HG03558 (cell line): ENCODE measurements at regions not wholly inside any gene's neighbourhood (a gene's known extent, or its start where the extent isn't known, plus 50 kb on each side); places are given as distances from the start of the nearest gene placed in this dataset.
"Not testable (repeated sequence)": the region's sequence is repeated elsewhere in the genome, so short reads cannot be mapped to it uniquely, and the experiment has no call there.

Experiments
- ATAC-seq: cut with Tn5 transposase; IDR thresholded peaks from one replicate; pipeline ENCODE4 v1.9.1; 2021; ENCODE audit warnings: moderate number of reproducible peaks; ENCODE audit not compliant: unreplicated experiment; ENCODE audit errors: extremely low read depth

GRCh38 chr3:181292984-181293383 is 303.4 kb upstream of the DNAJC19 start:
- peak; percentile 87 for ATAC-seq

DNA sequence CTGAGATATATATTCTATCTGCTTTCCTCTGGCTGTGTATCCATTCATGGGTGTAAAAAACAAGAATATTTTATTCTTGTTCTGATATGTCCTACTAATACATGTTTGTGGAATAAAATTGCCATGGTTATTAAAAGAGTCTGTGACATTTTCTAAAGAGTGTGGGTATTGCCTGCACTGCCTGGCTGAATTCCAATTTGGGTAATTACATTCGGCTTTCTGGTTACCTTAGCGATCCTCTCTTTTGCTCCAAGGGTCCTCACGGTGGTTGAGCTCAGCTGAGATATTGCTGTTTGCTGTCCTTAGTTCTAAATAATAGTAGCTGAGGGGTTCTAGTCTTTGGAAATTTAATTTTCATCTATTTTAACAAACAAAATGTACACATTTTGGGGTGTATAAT is 301.4 kb upstream of the DNAJC19 start:
- no peak for ATAC-seq

DNA sequence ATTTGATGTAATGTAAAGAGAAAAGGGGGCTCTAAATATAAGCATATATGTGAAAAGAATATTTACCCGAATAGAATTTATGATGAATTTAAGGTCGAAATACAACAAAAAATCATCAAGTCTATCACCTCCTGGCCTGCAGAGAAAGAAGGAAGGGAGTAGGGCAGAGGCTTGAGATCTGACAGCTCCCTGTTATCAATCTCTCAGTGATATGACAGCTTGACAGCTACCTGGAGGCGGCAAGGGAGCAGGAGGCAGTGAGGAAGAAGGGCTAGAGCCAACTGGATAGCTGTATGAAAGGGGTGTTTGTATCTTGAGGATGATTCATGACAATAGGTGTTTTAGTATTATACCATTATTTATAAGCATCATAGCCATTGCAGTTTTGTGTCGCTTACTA is 299.8 kb upstream of the DNAJC19 start:
- ATAC-seq, result no peak

DNA sequence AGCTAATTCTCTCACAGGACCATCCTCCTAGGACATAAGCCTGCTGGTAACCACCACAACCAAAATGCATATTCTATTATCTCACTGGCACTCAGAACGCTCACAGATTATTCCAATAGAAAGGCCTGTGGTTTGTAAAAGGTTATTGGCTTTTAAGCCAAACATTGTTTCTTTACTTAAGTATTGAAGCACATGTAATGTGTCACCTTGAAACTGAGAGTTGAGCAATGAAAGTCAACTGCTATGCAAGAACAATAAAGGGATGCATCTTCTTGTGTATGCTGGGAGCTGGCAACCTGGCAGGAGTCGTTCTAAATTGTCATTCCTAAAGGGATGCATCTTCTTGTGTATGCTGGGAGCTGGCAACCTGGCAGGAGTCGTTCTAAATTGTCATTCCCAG is 298.6 kb upstream of the DNAJC19 start:
- no peak for ATAC-seq

- ATAC-seq, result no peak
Observed at GRCh38 chr3:181279239-181279565, 289.7 kb upstream of the DNAJC19 start.

DNA sequence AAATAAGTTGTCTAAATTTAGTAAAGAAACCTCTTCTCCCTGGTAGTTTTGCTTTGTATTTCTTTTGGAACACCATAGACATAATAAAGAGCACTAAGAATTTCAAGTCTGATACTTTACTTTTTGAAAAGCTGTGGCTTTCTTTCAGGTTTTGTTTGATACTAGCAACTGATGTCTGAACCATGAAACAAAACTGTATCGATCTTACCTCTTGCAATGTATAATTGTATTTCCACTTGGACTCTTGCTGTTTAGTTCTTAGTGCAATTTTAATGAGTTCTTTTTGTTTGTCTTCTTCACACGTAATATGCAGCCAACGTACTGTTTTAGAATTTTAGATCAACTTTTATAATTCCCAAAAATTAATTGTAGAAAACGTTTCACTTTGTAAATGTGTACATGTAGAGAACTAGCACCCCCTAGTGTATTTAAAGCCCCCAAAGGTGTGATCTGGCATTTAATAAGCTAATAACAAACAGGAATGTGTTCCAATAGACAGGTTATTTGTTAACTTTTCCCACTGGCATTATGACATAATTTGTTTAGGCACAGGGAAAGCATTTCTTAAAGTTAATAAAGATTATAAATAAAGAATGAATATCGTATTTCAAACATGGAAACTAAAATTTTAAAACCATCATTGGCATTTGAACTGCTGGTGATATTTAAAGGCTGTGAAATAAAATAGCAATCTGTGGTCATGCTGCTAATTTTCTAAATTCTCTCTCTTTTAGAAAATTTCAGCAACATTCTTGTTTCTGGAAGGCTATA is 289.1 kb upstream of the DNAJC19 start:
- ATAC-seq, result no peak

DNA sequence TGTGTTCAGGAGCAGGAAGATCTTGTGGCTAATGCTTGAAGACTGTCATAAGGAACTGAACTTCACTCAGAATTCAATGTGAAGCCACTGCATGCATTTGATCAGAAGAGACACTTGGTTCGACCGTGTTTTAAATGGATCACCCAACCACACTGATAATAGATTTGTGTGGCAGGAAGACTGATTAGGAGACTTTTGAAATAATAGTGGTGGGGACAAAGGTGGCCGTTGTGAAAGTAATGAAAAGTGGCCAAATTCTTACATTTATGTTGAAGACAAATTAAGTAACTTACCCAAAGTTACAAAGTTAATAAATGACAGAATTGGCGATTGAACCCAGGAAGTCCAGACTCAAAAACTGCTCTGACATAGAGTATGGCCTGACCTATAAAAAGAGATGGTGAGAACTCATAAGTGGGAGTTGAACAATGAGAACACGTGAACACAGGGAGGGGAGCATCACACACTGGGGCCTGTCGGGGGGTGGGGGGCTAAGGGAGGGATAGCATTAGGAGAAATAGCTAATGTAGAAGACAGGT is 286.9 kb upstream of the DNAJC19 start:
- no peak for ATAC-seq

GRCh38 chr3:181274025-181274424 is 284.5 kb upstream of the DNAJC19 start:
- ATAC-seq, result no peak

DNA sequence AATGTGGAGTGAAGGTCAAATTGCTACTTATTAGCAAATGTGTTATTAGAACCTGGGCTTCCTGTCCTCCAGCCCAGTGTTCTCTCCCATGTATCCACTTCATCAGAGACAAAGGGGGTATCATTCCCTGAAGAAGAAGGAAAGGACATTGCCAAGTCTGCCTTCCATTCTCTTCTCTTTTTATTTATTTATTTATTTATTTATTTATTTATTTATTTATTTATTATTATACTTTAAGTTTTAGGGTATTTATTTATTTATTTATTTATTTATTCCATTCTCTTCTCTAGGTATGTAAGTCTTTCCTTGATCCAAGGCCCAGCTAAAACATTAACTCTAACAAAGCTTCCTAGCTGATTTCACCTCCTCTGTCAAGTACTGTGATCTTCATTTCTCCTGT is 277.8 kb upstream of the DNAJC19 start:
- no peak for ATAC-seq

- peak; percentile 75 for ATAC-seq
Observed at GRCh38 chr3:181265750-181266333, 276.3 kb upstream of the DNAJC19 start.

- no peak for ATAC-seq
Observed at GRCh38 chr3:181264486-181264885, 274.9 kb upstream of the DNAJC19 start.

DNA sequence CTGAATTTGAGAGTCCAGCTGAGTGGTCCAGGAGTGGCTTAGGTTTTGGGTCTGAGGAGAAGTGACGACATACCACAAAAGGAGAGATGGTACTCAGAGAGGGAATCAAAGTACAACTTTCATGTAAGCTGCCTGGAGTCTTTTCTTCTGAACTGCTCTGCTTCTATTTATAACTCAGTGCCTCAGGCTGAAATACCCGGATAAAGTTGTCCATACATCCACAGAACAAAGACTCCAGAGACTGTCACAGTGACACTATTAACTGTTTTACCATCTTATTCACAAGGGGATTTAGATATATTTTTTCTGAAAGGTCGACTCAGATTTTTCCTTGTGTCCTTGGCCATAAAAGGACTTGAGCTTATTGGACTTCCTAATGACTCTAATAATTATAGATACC is 264.3 kb upstream of the DNAJC19 start:
- ATAC-seq, result no peak

DNA sequence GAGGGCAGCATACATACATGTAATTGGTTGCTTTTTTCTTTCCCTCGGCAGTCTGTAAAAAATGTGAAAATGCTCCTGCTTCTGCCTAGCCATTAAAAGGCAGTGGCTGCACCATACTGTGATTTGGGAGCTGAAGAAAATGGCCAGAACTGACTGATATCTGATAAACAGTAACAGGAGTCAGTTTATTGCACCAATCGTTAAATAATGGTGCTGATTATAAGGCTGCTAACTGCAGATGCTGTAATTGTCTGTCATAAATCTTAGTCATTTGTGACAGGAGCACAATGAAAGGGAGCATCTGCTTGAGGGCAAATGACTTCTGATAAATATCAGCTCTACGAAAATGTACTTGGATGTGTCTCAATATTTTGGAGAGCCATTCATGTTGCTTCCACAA is 263.1 kb upstream of the DNAJC19 start:
- ATAC-seq, result no peak

- no peak for ATAC-seq
Observed at GRCh38 chr3:181250714-181251113, 261.2 kb upstream of the DNAJC19 start.

DNA sequence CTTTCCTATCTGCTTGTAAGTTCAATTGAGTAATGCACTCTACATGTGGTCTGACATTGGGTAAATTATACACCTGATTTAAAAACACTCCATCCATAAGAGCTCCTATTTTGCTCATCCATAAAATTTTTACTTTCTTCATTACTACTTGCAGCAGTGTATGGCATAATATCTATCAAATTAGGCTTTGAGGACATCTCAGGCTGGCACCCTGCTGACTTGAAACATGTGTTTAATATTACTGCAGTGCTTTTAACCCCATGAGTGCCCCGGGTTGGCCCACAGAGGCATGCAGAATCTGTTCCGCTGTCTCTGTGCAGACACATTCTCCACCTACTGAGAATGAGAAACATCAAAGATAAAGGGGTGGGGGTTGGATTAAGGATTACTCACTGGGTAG is 249.9 kb upstream of the DNAJC19 start:
- ATAC-seq, result no peak

DNA sequence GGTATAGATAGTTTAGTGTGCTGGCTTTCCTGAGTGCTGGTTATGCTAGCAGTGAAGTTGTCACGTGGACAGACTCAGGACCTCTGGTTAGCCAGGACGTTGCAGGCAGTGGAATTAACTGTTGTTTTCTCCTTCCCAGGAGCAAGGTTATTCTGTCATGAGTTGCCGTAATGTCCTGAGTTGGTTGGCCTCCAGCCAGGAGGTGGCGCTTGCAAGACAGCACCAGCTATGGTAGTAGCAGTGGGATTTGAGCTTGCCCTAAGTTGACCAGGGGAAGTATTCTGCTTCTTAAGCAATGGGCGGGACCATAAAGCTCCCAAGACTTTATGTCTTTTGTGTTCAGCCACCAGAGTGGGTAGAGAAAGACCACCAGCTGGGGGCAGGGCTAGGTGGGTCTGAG is 240.7 kb upstream of the DNAJC19 start:
- ATAC-seq, result no peak

- ATAC-seq, result no peak
Observed at GRCh38 chr3:181213347-181213746, 223.8 kb upstream of the DNAJC19 start.

DNA sequence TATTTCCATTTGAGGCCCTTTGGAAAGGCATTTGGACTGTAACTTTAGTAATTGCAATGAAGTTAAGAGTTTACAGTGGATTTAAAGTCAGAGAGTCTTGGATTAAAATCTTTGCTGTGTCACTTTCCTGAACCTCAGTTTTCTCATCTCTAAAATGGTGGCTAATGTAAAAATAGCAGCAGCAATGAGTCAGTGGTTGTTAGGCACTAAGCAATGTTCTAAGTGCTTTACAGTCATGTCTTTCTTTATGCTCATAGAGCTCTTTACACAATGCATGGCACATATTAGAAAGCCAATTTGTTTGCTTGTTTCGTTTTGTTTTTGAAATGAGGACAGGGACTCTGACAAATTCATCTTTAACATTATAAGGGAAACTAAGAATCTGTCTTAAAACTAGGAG is 222.7 kb upstream of the DNAJC19 start:
- ATAC-seq, result no peak

- ATAC-seq, result no peak
Observed at GRCh38 chr3:181210275-181210674, 220.7 kb upstream of the DNAJC19 start.

DNA sequence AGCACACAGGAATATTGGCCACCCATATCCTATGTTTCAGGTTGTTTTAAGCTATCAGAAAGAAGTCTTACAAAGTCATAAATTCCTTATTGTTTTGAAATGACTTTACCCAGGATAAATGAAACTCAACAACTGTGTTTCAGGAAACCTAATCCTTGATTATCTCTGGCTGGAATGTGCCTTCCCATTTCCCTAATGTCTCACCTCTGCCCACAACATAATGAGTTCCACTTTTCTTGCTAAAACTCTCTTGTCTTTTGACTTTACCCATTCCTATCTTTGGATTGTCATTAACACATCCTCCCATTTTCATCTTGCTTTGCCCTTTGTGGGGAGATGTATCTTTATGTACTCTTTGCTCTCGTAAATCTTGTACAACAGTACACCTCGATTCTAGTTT is 200.0 kb upstream of the DNAJC19 start:
- ATAC-seq, result no peak

DNA sequence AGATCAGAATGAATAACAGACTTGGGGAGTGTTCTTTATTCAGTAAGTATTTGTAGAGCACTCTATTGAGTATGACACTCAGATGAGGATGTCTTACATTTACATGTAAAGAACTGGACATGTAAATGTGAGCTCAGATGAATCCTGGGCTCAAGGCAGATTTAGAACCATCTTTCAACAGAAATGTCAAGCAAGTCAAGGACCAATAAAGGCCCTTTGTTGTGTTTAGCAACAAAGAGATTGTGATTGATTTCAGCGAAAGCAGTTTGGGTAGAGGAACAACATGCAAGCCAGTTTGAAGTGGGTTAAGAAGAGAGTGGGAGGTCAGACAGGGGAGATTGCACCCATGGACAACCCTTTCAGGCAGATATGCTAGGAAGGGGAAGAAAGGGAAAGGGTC is 194.2 kb upstream of the DNAJC19 start:
- no peak for ATAC-seq

DNA sequence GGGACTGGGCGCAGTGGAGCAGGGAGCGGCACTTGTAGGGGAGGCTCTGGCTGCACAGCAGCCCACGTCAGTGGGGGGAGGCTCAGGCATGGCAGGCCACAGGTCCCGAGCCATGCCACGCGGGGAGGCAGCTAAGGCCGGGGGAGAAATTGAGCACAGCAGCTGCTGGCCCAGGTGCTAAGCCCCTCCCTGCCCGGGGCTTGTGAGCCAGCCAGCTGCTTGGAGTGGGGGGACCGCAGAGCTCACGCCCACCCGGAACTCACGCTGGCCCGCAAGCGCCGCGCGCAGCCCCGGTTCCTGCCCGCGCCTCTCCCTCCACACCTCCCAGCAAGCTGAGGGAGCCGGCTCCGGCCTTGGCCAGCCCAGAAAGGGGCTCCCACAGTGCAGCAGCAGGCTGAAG is 193.5 kb upstream of the DNAJC19 start:
- ATAC-seq, result not testable (repeated sequence)
